Body of pancreas (tissue), 4 donors: ENCODE measurements at regions not wholly inside any gene's neighbourhood (a gene's known extent, or its start where the extent isn't known, plus 50 kb on each side); places are given as distances from the start of the nearest gene placed in this dataset.

Experiments
- CTCF ChIP-seq, 7 experiments: fragments of 450-650 bp in 4 of 7; fragments of 200-600 bp in 3 of 7; sonication (generic) in 3 of 7; IDR thresholded peaks; one replicate each; pipeline ENCODE4 v1.5.1; 2016 to 2019; ENCODE audit warnings: antibody characterized with exemption in 7 of 7
- POLR2A ChIP-seq, 3 donors: fragments of 450-650 bp; IDR thresholded peaks; one replicate each; pipeline ENCODE4 v1.6.1; 2016; ENCODE audit warnings: antibody characterized with exemption in 3 of 3, mild to moderate bottlenecking in 2 of 3

GRCh38 chr13:39970177-39970846, 314.9 kb downstream of the COG6 start:
- TF ChIP-seq CTCF (IDR thresholded peaks at IDR 0.05) = no peak
- no peak for TF ChIP-seq POLR2A (IDR thresholded peaks at IDR 0.05)
